G401.6 (cell line): ENCODE measurements at regions not wholly inside any gene's neighbourhood (a gene's known extent, or its start where the extent isn't known, plus 50 kb on each side); places are given as distances from the start of the nearest gene placed in this dataset.

Experiments
- FAIRE-seq: peaks from 2 replicates; lab custom pipeline; 2012; peaks lifted over from hg19 to GRCh38; lab: Jason Lieb, UNC

GRCh38 chr7:35581605-35582210 is 113.2 kb downstream of the HERPUD2 start:
- no peak for FAIRE-seq

GRCh38 chr7:35576031-35576573 is 118.8 kb downstream of the HERPUD2 start:
- no peak for FAIRE-seq

GRCh38 chr7:35571611-35572240 is 123.2 kb downstream of the HERPUD2 start:
- no peak for FAIRE-seq

DNA sequence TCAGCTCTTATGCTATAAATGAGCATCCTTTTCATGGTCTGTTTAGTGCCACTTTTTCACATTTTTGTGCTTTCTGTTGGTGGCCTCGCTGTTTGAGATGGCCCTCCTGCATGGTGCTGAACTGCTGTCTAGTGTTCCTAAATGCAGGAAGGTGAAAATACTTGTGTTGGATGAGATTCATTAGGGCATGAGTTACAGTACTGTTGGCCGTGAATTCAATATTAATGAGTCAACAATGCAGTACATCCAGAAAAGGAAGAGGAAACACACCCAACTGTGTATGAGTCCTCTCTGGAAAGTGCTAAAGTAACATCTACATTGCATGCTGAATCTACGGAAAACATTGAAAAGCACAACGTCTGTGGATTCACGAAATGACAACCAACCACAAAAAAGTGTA is 124.0 kb downstream of the HERPUD2 start:
- no peak for FAIRE-seq

DNA sequence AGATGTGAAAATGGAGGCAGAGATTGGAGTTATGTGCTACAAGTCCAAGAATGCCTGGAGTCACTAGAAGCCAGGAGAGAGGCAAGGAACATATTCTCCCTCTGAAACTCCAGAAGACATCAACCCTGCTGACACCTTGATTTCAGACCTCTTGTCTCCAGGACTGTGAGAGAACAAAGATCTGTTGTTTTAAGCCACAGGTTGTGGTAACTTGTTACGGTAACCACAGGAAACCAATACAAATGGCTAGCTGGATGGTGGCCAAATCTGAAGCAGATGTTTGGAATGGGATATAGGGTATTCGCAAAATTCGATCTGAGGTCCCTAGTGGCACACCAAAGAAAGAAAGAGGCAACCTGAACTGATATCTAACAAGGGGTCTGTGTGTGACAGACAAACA is 129.0 kb downstream of the HERPUD2 start:
- no peak for FAIRE-seq

DNA sequence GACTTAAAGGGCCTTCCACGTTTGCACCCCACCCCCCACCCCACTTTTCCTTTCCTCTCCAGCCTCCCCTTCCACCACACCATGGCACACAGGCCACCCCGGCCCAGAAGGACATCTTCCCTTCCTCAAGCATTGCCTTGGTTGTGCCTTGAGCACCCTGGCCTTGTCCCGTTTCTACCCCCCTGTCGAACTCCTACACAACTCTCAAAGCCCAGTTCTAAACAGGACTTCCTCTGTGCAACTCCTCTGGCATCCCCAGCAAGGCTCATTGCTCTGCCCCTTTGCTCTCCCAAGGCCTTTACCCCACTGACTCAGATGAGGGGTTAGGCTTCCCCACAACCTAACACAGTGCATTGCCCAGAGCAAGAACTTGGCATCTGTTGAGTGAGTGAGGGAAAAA is 136.1 kb downstream of the HERPUD2 start:
- FAIRE-seq = no peak

- FAIRE-seq = no peak
Measured at GRCh38 chr7:35556515-35557471, 138.1 kb downstream of the HERPUD2 start.

DNA sequence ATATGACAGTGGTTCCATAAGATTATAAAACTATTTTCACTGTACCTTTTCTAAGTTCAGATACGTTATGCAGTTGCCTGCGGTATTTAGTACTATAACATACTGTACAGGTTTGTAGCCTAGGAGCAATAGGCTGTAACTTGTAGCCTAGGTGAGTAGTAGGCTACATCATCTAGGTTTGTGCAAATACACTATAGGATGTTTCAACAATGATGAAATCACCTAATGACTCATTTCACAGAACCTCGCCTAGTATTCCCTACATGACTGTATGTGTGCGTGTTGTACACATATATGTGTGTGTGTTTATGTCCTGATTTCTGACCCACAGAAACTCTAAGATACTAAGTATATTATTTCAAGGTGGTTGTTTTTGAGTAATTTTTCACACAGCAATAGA is 139.0 kb downstream of the HERPUD2 start:
- no peak for FAIRE-seq

DNA sequence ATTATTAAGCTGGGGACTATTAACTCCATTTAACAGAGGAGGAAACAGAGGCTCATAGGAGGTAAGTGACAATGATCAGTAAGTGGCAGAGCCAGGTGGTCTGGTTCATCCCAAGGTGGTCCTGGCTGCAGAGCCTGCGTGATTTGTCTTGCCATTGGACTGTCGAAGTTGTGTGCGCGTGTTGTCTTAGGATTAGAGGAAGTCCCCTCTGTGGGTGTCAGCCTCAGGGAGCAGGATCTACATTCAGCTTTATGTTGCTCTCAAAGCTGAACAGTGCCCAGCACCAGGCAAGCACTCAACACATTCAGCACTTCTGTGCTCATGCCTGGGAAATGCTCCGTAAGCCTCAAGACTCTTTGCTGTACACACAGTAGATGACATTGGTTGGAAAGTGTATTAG is 139.5 kb downstream of the HERPUD2 start:
- FAIRE-seq = no peak

DNA sequence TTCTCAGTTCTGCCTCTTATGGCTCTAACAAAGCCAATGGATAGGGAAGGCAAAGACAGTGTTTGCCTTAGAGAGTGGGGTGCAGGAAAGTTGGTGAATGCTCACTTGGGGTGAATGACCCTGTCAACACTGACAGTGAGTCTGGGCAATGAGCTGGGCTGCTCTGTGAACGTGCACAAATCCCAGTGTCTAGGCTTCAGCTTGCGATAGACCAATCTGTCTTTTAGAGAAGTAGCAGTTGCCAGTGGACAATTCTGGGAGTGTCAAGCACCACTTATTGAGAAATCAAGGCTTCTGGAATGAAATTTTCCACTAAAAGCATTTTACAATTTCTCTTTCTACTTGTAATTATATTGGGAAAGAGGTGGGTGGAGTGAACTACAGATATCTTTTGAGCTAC is 141.4 kb downstream of the HERPUD2 start:
- FAIRE-seq = no peak

GRCh38 chr7:35552691-35553090 is 142.2 kb downstream of the HERPUD2 start:
- no peak for FAIRE-seq

DNA sequence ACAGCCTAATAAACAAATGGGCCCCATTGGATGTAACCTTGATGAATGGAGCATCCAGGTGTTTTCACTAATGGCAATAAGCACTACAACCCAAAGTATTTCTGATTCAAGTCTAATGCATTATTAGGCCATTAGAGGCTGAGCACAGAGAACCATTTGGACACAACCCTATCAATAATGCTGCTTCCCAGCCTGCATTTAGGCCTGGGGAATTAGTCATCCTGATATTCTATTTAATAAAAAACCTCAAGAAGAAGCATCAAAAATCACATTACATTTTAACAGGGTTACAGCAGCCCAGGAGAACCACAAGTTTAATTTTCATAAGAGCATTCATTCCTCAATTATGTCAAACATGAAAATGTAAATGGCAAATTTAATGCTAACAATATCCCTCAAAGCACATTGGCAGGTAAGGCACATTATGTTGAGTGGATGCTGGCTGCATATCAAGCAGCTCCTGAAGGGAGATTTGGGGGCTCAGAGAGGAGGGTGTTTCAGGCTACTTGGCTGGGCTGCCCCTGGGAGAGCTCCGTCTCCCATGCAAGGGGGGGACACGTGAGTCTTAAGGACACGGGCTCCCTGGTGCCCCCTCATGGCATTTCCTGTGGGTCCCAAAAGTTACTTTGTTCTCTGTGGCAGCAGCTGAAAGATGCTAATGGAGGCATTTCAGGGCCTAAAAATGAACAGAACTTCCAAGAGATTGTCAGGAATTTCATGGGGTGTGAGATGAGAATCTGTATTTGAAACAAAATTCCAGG is 143.4 kb downstream of the HERPUD2 start:
- FAIRE-seq = no peak

- FAIRE-seq = no peak
Measured at GRCh38 chr7:35550831-35551230, 144.1 kb downstream of the HERPUD2 start.

- FAIRE-seq = no peak
Measured at GRCh38 chr7:35549781-35550180, 145.2 kb downstream of the HERPUD2 start.

GRCh38 chr7:35548291-35548690 is 146.6 kb downstream of the HERPUD2 start:
- no peak for FAIRE-seq

DNA sequence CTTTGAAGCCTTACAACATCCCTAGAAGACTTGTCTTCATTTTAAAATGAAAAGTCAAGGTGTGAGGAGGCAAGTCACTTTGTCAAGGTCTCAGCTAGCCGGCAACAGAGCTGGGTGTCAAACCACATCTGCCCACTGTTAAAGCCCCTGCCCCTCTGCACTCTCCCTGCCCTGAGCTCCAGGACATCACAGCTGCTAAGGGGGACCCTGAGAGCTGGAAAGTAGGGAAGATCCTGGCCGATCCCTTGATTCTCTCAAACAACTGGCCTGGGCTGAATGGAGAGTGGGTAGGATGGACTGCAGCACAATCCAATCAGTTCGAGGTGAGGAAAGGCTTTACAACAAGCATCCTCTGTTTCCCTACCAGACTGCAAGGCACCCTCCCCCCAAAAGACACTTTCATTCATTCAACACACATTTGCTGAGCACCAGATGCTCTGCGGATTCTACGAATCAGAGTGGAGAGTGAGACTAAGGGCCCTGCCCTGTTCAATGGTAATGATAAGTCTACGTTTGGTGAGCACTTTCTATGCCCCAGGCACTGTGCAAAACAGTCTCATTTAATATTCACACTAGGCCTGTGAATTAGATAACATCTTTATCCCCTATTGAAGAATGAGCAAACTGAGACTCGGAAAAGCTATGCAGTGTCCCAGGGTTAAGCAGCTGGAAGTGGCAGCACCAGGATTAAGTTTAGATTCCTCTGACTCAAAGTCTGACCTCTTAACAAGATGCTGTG is 148.1 kb downstream of the HERPUD2 start:
- FAIRE-seq = no peak

- no peak for FAIRE-seq
Measured at GRCh38 chr7:35545831-35546230, 149.1 kb downstream of the HERPUD2 start.

DNA sequence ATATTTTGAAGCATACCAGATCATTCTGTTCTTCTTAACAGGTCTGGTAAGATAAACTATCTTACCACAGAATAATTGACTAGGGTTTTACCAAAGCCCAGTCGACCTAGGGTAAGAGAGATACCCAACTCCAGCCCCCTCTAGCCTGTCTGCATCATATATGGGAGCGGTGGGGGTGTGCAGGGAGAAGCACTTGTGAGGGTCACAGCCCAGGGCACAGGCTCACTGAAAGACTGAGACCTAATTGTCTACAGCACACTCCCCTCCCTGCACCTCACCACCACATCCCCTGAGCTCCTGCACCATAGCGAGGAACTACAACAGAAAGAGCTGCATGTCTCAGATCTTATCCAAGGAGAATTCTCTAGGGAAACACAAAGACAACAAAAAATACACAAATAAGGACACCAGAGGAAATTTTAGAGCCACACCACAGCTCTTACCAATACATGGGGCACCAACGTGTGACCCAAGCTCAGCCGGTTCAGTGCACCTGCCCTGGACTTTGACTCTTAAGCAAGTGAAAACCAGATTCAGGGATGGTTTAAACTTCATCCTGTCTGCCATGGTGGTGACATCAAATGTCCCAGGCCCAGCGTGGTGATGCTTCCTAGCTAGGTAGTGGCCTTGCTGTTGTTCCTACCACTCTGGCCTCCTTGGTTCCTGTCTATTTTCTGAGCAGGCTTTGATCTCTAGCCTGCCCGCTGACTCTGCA is 150.8 kb downstream of the HERPUD2 start:
- FAIRE-seq = no peak

- FAIRE-seq = peak; percentile 27
Measured at GRCh38 chr7:35537067-35538023, 157.6 kb downstream of the HERPUD2 start.

GRCh38 chr7:35536396-35536826 is 158.5 kb downstream of the HERPUD2 start:
- FAIRE-seq = no peak
